ENCODE measurements at regions not wholly inside any gene's neighbourhood (a gene's known extent, or its start where the extent isn't known, plus 50 kb on each side); places are given as distances from the start of the nearest gene placed in this dataset.

- TF ChIP-seq CTCF (IDR thresholded peaks at IDR 0.05; ENCODE audit: extremely low read depth in 1 of 2, insufficient read depth in 1 of 2, low read depth in 1 of 2, low read length in 2 of 2) (no peak), EZH2 (IDR thresholded peaks at IDR 0.05; ENCODE audit: borderline replicate concordance, low read depth, low read length, severe bottlenecking) (no peak), POLR2A (IDR thresholded peaks at IDR 0.05; ENCODE audit: low read depth, low read length) (no peak), POLR2AphosphoS5 (IDR thresholded peaks at IDR 0.05; ENCODE audit: insufficient read depth, low read depth, low read length) (no peak), MYC (IDR thresholded peaks at IDR 0.05; ENCODE audit: low read depth, low read length) (no peak), MAX (IDR thresholded peaks at IDR 0.05; ENCODE audit: insufficient read depth, insufficient read length) (no peak), JUN (IDR thresholded peaks at IDR 0.05; ENCODE audit: borderline replicate concordance, insufficient read depth, insufficient read length, low read depth) (no peak), FOS (IDR thresholded peaks at IDR 0.05; ENCODE audit: borderline replicate concordance, insufficient read depth, low read length) (no peak), GATA2 (IDR thresholded peaks at IDR 0.05; ENCODE audit: insufficient read depth, insufficient read length, low read depth, low read length) (no peak)
These were observed 208.2 kb upstream of the PRKCQ start for GRCh38 chr10:6788231-6788630.
